HuH-7 (cell line): ENCODE measurements at regions not wholly inside any gene's neighbourhood (a gene's known extent, or its start where the extent isn't known, plus 50 kb on each side); places are given as distances from the start of the nearest gene placed in this dataset.

ENCODE experiments used
- DNase-seq: peaks from one replicate; pipeline ENCODE4 v3.0.0; 2011; ENCODE audit warnings: low spot score

- no peak for DNase-seq
Observed at GRCh38 chr16:51665436-51665998, 514.4 kb upstream of the SALL1 start.

GRCh38 chr16:51658531-51658930, 507.5 kb upstream of the SALL1 start:
- no peak for DNase-seq

GRCh38 chr16:51657848-51658247, 506.8 kb upstream of the SALL1 start:
- no peak for DNase-seq

- DNase-seq, result no peak
Observed at GRCh38 chr16:51655249-51655648, 504.2 kb upstream of the SALL1 start.

GRCh38 chr16:51651061-51651466, 500.0 kb upstream of the SALL1 start:
- no peak for DNase-seq

GRCh38 chr16:51649631-51650030, 498.6 kb upstream of the SALL1 start:
- no peak for DNase-seq

- DNase-seq, result no peak
Observed at GRCh38 chr16:51648526-51648925, 497.5 kb upstream of the SALL1 start.

GRCh38 chr16:51641191-51641765, 490.2 kb upstream of the SALL1 start:
- no peak for DNase-seq

- no peak for DNase-seq
Observed at GRCh38 chr16:51640196-51640595, 489.1 kb upstream of the SALL1 start.

- DNase-seq, result no peak
Observed at GRCh38 chr16:51638339-51639135, 487.5 kb upstream of the SALL1 start.

- DNase-seq, result no peak
Observed at GRCh38 chr16:51637770-51638094, 486.7 kb upstream of the SALL1 start.

- DNase-seq, result no peak
Observed at GRCh38 chr16:51636920-51637769, 486.1 kb upstream of the SALL1 start.

GRCh38 chr16:51635181-51635580, 484.1 kb upstream of the SALL1 start:
- no peak for DNase-seq

- DNase-seq, result no peak
Observed at GRCh38 chr16:51630076-51630475, 479.0 kb upstream of the SALL1 start.

- no peak for DNase-seq
Observed at GRCh38 chr16:51629576-51629975, 478.5 kb upstream of the SALL1 start.

- DNase-seq, result no peak
Observed at GRCh38 chr16:51624080-51624775, 473.2 kb upstream of the SALL1 start.

- DNase-seq, result no peak
Observed at GRCh38 chr16:51621610-51622009, 470.5 kb upstream of the SALL1 start.

- DNase-seq, result no peak
Observed at GRCh38 chr16:51615141-51615540, 464.1 kb upstream of the SALL1 start.

GRCh38 chr16:51607201-51607651, 456.2 kb upstream of the SALL1 start:
- DNase-seq, result no peak

GRCh38 chr16:51596247-51596646, 445.2 kb upstream of the SALL1 start:
- no peak for DNase-seq

GRCh38 chr16:51592535-51593300, 441.6 kb upstream of the SALL1 start:
- DNase-seq, result no peak
